Central memory CD8-positive, alpha-beta T cell (primary cell): ENCODE measurements at regions not wholly inside any gene's neighbourhood (a gene's known extent, or its start where the extent isn't known, plus 50 kb on each side); places are given as distances from the start of the nearest gene placed in this dataset.

Experiments
- ATAC-seq: fragments of 150-1000 bp; cut with Tn5 transposase; replicated peaks from 2 replicates; pipeline ENCODE4 v1.10.0; 2022; ENCODE audit warnings: mild to moderate bottlenecking, moderate FRiP score, moderate number of reproducible peaks; ENCODE audit not compliant: poor library complexity, severe bottlenecking; ENCODE audit errors: extremely low read depth
- DNase-seq, 2 donors: peaks; one replicate each; pipeline ENCODE4 v3.0.0; 2021; ENCODE audit warnings: low spot score in 2 of 2
- H3K27ac Mint-ChIP-seq: one replicate; pipeline ENCODE4 v1.8.0; 2022; ENCODE audit warnings: low read depth, mild to moderate bottlenecking, moderate library complexity, mixed read lengths
- H3K27me3 Mint-ChIP-seq: one replicate; pipeline ENCODE4 v1.8.0; 2022; ENCODE audit warnings: mixed read lengths
- H3K36me3 Mint-ChIP-seq: one replicate; pipeline ENCODE4 v1.8.0; 2022; ENCODE audit warnings: mild to moderate bottlenecking, moderate library complexity, mixed read lengths; ENCODE audit not compliant: insufficient read depth
- H3K4me1 Mint-ChIP-seq: one replicate; pipeline ENCODE4 v1.8.0; 2022; ENCODE audit warnings: mixed read lengths
- H3K4me3 Mint-ChIP-seq: one replicate; pipeline ENCODE4 v1.8.0; 2022; ENCODE audit warnings: mild to moderate bottlenecking, moderate library complexity, mixed read lengths
- H3K9me3 Mint-ChIP-seq: one replicate; pipeline ENCODE4 v1.8.0; 2022; ENCODE audit warnings: mixed read lengths

GRCh38 chr18:45521136-45521535 lies 94.1 kb upstream of the SLC14A2 start:
- Mint-ChIP-seq H3K4me3 (no peak overlapping the region), H3K27me3 (peaks cover 28% of the 10 kb centered on the region), H3K9me3 (no peaks in the 10 kb centered on the region), H3K4me1 (no peaks in the 10 kb centered on the region), H3K36me3 (no peaks in the 10 kb centered on the region), H3K27ac (no peak overlapping the region)
- DNase-seq (no peak), ATAC-seq (no peak)

- DNase-seq (no peak), ATAC-seq (no peak)
- H3K36me3 Mint-ChIP-seq = no peaks in the 10 kb centered on the region
- no peak overlapping the region for H3K27ac Mint-ChIP-seq
- no peak overlapping the region for H3K4me3 Mint-ChIP-seq
- H3K27me3 Mint-ChIP-seq = peaks cover 34% of the 10 kb centered on the region
- no peaks in the 10 kb centered on the region for H3K9me3 Mint-ChIP-seq
- H3K4me1 Mint-ChIP-seq = no peaks in the 10 kb centered on the region
These were observed 93.5 kb upstream of the SLC14A2 start for GRCh38 chr18:45521777-45522176.

GRCh38 chr18:45522371-45522770 lies 92.9 kb upstream of the SLC14A2 start:
- no peaks in the 10 kb centered on the region for H3K36me3 Mint-ChIP-seq
- H3K4me1 Mint-ChIP-seq = no peaks in the 10 kb centered on the region
- DNase-seq (no peak), ATAC-seq (no peak)
- H3K27me3 Mint-ChIP-seq = peaks cover 36% of the 10 kb centered on the region
- no peaks in the 10 kb centered on the region for H3K9me3 Mint-ChIP-seq
- no peak overlapping the region for H3K4me3 Mint-ChIP-seq
- no peak overlapping the region for H3K27ac Mint-ChIP-seq

- Mint-ChIP-seq H3K36me3 (no peaks in the 10 kb centered on the region), H3K9me3 (no peaks in the 10 kb centered on the region), H3K27ac (no peak overlapping the region), H3K4me3 (no peak overlapping the region), H3K4me1 (no peaks in the 10 kb centered on the region), H3K27me3 (peaks cover 49% of the 10 kb centered on the region)
- DNase-seq (no peak), ATAC-seq (no peak)
These were observed 90.0 kb upstream of the SLC14A2 start for GRCh38 chr18:45525301-45525700.

GRCh38 chr18:45526114-45526841 lies 89.0 kb upstream of the SLC14A2 start:
- no peak overlapping the region for H3K4me3 Mint-ChIP-seq
- peaks cover 49% of the 10 kb centered on the region for H3K27me3 Mint-ChIP-seq
- no peaks in the 10 kb centered on the region for H3K4me1 Mint-ChIP-seq
- DNase-seq (no peak), ATAC-seq (no peak)
- no peaks in the 10 kb centered on the region for H3K9me3 Mint-ChIP-seq
- no peak overlapping the region for H3K27ac Mint-ChIP-seq
- no peaks in the 10 kb centered on the region for H3K36me3 Mint-ChIP-seq

GRCh38 chr18:45527891-45528290 lies 87.4 kb upstream of the SLC14A2 start:
- Mint-ChIP-seq H3K9me3 (no peaks in the 10 kb centered on the region), H3K27me3 (peaks cover 49% of the 10 kb centered on the region), H3K4me1 (no peaks in the 10 kb centered on the region), H3K4me3 (no peak overlapping the region), H3K36me3 (no peaks in the 10 kb centered on the region), H3K27ac (no peak overlapping the region)
- DNase-seq (no peak), ATAC-seq (no peak)

GRCh38 chr18:45528712-45529336 lies 86.5 kb upstream of the SLC14A2 start:
- no peak overlapping the region for H3K4me3 Mint-ChIP-seq
- no peaks in the 10 kb centered on the region for H3K36me3 Mint-ChIP-seq
- no peak overlapping the region for H3K27ac Mint-ChIP-seq
- H3K4me1 Mint-ChIP-seq = no peaks in the 10 kb centered on the region
- H3K9me3 Mint-ChIP-seq = peaks cover 4% of the 10 kb centered on the region
- DNase-seq (no peak), ATAC-seq (no peak)
- peaks cover 50% of the 10 kb centered on the region for H3K27me3 Mint-ChIP-seq

GRCh38 chr18:45538444-45538843 lies 76.8 kb upstream of the SLC14A2 start:
- ATAC-seq = no peak
- H3K27ac Mint-ChIP-seq = no peak overlapping the region
- no peaks in the 10 kb centered on the region for H3K36me3 Mint-ChIP-seq
- no peak for DNase-seq
- no peaks in the 10 kb centered on the region for H3K4me1 Mint-ChIP-seq
- peaks cover 18% of the 10 kb centered on the region for H3K9me3 Mint-ChIP-seq
- peaks cover 39% of the 10 kb centered on the region for H3K27me3 Mint-ChIP-seq
- H3K4me3 Mint-ChIP-seq = no peak overlapping the region

- Mint-ChIP-seq H3K27me3 (peaks cover 41% of the 10 kb centered on the region), H3K4me1 (no peaks in the 10 kb centered on the region), H3K4me3 (no peak overlapping the region), H3K27ac (no peak overlapping the region), H3K9me3 (peaks cover 12% of the 10 kb centered on the region), H3K36me3 (no peaks in the 10 kb centered on the region)
- ATAC-seq (no peak), DNase-seq (no peak)
These were observed 75.8 kb upstream of the SLC14A2 start for GRCh38 chr18:45539491-45539891.

- Mint-ChIP-seq H3K4me3 (no peak overlapping the region), H3K4me1 (no peaks in the 10 kb centered on the region), H3K27ac (no peak overlapping the region), H3K9me3 (peaks cover 12% of the 10 kb centered on the region), H3K27me3 (peaks cover 39% of the 10 kb centered on the region), H3K36me3 (no peaks in the 10 kb centered on the region)
- ATAC-seq (no peak), DNase-seq (no peak)
These were observed 75.2 kb upstream of the SLC14A2 start for GRCh38 chr18:45540125-45540524.

GRCh38 chr18:45541421-45541820 lies 73.9 kb upstream of the SLC14A2 start:
- ATAC-seq (no peak), DNase-seq (no peak)
- Mint-ChIP-seq H3K9me3 (peaks cover 12% of the 10 kb centered on the region), H3K27me3 (peaks cover 26% of the 10 kb centered on the region), H3K4me1 (no peaks in the 10 kb centered on the region), H3K27ac (no peak overlapping the region), H3K4me3 (no peak overlapping the region), H3K36me3 (no peaks in the 10 kb centered on the region)

GRCh38 chr18:45542043-45542442 lies 73.2 kb upstream of the SLC14A2 start:
- no peaks in the 10 kb centered on the region for H3K36me3 Mint-ChIP-seq
- H3K4me1 Mint-ChIP-seq = no peaks in the 10 kb centered on the region
- H3K27me3 Mint-ChIP-seq = peaks cover 23% of the 10 kb centered on the region
- no peak for ATAC-seq
- H3K9me3 Mint-ChIP-seq = peaks cover 12% of the 10 kb centered on the region
- DNase-seq = no peak
- no peak overlapping the region for H3K27ac Mint-ChIP-seq
- H3K4me3 Mint-ChIP-seq = no peak overlapping the region

- no peaks in the 10 kb centered on the region for H3K36me3 Mint-ChIP-seq
- no peak overlapping the region for H3K4me3 Mint-ChIP-seq
- no peaks in the 10 kb centered on the region for H3K4me1 Mint-ChIP-seq
- DNase-seq (no peak), ATAC-seq (no peak)
- H3K27ac Mint-ChIP-seq = no peak overlapping the region
- H3K27me3 Mint-ChIP-seq = peaks cover 62% of the 10 kb centered on the region
- H3K9me3 Mint-ChIP-seq = no peaks in the 10 kb centered on the region
These were observed 67.4 kb upstream of the SLC14A2 start for GRCh38 chr18:45547910-45548309.
